AG20443 (cell line): ENCODE measurements at regions not wholly inside any gene's neighbourhood (a gene's known extent, or its start where the extent isn't known, plus 50 kb on each side); places are given as distances from the start of the nearest gene placed in this dataset.
"Not testable (repeated sequence)": the region's sequence is repeated elsewhere in the genome, so short reads cannot be mapped to it uniquely, and the experiment has no call there.

Source experiments
- DNase-seq: peaks from one replicate; pipeline ENCODE4 v3.0.0; 2012; ENCODE audit warnings: low spot score, mixed read lengths

DNA sequence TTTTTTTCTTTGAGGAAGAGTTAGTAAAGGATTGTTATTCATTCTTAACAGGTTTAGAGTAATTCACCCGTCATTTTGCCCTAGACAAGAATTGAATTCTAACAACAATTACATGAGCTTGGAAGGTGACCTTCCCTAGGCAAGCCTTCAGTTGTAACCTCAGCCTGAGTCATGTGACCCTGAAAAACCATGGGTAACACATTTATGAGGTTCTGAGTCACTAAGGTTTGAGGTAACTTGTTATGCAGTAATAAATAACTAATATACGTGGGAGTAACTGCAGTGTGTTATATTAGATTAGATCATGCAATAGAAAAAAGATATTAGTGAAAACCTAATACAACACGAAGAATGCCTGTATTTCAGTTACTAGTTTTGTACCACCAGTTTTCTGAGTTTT, 237.6 kb upstream of the NDN start:
- DNase-seq = no peak

DNA sequence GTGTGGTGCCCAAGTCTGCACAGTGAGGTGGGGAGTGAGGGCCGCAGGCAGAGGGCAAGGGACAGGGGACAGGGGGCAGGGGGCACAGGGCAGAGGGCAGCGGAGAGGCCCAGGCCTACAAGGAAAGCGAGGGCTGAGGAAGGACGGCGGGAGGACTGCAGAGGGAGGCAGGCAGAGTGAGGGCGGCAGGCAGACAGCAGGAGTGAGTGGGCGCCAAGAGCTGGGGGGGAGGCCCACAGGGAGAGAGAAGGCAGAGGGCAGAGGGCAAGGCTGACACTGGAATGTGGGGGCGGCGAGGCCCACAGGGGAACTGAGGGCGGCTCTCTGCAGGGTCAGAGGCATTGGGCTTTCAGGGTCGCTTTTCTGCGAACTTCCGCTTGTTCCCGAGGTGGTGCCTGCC, 267.8 kb upstream of the NDN start:
- DNase-seq = no peak

DNA sequence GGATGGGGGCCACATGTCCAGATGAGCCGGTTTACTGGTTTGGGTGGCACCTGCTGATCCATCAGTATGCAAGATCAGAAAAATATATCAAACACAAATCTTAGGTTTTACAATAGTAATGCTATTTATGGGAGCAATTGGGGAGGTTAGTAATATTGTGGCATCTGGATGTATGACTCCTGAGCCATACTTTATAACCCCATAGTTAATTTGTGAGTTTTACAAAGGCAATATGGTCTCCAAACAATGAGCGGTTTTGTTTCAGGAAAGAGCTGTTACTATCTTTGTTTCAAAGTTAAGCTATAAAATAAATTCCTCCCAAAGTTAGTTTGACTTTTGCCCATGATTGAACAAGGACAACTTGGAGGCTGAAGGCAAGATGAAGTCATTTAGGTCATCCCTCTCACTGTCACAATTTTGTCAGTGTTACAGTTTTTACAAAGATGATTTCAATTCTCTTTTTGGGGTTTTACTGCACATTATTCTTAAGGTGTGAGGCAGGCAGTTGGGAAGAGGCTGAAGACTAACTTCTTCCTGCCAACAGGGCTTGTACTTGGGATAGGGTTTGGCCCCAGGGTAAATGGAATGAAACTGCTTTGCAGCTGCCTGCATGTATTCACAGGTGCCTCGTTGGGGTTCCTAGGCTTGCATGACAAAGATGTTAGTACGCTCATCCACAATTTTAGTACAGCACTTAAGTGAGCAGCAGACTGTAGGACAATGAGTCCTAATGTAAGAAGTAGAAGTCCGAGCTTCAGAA, 296.6 kb upstream of the NDN start:
- DNase-seq = no peak

DNA sequence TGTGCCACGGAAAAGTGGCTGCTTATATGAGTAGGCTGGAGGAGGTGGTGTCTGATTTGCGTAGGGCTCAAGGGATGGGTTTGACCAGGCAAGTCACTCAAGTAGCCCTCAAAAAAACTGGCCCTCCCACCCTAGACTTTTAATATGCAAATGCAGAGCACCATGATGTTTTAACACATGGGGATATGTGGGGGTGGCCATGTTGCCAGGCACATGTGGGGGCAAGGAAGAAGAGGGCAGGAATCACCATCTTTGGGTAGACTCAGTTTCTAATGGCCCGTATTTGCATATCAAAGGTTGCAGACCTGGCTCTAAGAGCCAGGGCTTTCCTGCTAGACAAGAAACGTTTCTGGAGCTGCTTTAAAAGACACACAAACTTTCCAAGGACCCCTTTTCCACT, 307.2 kb upstream of the NDN start:
- DNase-seq = no peak

DNA sequence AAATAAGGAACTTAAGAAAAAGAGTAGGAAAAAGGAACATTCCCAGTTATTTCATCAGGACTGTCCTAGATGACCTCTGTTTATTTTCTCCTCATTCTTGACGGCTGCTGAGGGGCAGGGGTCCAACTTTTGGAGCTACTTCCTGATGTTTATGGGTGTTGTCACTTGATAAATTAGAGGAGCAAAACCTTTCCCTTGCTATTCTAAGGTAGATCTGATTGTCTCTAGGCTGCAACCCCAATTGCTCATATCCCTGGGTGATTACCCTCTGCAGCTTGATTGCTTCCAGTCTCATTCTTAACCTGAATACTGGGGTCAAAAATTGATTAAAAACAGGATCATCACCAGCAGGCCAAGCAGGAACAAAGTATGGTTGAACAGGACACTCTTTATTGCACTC, 311.0 kb upstream of the NDN start:
- DNase-seq = no peak

DNA sequence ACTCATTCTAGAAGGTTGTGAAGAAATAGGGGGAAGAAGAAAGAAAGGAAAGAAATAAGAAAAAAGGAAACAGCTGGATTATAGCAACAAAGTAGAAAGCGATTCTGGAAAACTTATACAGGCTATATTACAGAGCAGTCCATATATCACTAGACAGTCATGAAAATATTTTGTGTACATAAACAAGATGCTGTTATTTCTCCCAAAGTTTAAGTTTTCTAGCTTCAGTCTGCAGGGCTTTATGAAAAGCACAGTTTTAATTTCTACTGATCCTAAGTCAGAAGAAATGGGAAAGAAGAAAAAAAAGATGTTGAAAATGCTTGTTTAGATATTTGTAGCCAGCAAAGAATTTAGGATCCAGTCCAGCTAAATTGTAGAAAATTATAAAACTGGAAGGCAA, 321.4 kb upstream of the NDN start:
- no peak for DNase-seq

DNA sequence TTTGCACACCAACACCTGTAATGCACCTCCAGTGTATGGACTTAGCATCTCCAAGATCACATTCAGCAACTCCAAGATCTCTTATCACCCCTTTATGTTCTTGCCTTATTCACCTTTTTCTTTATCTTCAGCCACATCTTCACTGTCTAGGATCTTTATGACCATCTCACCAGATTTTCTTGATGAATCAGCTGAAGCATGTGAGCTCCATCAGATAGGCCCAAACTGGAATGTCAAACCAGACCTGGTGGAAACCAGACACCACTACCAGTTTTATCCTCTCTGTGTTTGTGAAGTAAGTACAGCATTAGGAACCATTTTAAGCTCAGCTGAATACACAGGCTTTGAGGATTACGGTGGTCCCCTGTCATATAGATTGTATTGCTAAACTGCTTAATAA, 330.4 kb upstream of the NDN start:
- DNase-seq = no peak

DNA sequence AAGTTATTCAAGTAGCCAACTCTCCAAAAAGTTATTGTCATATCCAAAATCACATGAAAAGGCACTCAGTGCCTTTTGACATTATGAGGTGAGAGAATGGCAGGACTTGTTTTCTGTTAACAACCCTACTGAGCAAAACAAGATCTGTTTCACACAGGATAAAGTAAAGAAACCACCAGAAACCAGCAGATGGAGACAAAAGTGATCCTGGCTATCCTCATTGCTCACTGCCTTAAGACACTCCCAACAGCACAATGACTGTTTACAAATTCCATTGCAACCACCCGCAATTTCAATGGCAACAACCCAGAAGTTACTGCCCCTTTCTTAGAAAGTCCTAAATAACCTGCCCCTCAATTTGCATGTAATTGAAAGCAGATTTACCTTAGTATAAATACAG, 352.6 kb upstream of the NDN start:
- no peak for DNase-seq

DNA sequence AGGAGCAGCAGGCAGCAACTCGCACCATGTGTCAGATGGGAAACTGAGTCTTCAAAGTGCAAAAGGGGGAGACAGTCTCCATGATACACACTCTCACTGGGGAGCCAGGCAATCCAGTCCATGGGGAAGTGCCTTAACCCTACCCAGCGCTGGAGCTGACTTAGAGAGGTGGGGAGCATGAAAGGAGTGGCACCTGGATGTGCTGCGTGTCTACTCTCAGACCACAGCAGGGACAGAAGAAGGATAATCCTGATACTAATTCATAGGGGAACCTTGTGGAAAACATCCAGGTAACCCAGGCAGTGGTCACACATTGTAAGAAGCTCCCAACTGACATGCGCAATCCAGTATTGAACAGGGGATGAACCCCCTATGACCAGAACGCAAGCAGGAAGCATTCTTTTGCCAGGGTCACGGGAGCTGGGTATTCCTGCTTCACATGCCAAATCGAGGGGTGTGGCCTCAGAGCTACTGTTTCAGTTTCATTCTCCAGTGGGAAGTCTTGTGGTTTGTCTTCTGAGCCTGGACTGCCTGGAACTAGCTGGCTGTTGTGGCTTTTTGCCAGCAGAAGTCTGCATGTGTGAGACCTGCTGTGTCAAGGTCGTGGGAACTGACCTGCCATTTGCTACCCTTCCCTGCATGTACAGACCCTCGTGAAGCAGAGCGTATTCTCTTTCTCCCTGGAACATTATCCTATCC, 367.6 kb upstream of the NDN start:
- no peak for DNase-seq

DNA sequence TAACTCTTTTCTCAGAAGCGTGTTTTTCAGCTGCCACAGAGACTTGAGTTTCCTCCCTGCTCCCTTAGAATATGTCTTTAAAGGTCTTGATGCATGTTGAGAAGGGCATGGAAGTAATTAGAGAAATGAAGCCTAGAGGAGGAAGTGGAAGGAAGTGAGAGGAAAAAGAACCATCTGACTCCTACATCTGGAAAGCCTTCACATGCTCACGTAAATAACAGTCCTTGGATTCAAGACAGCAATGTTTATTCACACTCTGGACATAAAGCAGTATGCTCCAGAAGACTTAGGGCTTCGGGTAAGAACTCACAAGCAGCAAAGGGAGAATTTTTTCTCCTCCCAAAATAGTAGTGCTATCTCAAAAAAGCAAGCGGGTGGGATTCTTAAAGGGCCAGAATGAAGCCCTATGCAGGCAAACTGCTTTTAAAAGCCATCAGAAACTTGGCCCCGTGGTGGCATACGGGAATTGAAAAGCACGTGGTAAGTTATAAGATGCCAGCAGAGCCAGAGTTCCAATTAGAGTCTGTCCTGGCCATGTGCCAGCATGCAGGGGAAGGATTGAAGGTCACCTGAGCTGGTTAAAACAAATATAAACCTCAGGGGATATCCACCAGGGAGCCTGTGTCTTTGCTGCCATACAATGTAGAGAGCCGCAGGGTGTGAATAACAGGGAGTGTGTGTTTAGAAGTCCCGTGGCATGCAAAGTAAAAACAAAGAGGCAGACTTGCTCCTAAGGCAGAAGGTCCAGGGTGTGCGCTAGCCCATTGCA, 380.8 kb upstream of the NDN start:
- no peak for DNase-seq

DNA sequence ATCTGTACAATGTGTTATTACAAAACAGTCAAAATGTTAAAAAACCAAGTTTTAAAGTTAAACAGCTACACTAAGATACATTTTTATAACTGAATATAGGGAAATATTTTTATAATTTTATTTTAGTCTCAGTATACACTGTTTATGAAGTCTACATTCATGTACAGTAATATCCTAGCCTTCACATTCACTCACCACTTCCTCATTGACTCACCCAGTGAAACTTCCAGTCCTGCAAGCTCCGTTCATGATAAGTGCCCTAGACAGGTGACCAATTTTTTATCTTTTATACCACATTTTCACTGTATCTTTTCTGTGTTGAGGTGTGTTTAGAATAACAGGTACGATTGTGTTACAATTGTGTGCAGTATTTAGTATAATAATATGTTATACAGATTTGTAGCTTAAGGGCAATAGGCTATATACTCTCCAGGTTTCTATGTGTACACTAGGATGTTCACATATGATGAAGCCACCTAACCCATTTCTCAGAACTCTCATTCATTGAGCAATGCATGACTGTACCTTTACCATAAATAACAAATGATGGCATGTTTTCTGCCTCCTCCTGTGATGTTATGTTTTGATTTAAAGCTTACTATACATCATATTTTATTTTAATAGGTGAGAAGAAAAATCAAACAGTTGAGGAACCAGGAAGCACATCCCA, 388.4 kb upstream of the NDN start:
- DNase-seq = no peak

DNA sequence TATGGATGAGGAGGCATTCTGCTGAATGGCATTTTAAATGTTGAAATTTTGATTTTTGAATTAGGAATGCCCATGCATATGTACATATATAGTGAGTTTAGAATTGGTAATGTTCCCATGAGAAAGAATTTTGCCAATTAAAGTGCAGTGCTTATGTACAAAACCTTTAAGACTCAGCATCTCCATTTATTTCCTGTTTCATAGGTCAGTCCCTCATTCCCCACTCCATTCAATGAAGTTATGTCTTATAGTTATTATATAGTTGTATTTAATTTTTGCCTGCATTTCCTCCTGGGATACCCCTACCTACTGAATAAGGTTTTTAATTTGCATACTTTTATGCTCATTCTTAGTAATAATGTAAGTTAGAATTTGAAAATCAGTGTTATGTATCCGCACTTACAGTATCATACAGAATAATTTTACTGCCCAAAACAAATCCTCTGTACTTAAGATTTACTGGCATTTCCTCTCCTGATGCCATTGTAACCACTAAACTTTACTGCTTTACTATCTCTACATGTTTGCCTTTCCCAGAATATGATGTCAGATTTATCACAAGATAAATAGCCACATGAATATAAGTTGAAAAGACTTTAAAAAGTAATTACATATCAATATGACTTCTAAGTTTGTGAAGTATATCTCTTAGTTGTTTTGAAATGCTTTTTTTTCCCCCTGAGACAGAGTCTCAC, 389.1 kb upstream of the NDN start:
- no peak for DNase-seq

DNA sequence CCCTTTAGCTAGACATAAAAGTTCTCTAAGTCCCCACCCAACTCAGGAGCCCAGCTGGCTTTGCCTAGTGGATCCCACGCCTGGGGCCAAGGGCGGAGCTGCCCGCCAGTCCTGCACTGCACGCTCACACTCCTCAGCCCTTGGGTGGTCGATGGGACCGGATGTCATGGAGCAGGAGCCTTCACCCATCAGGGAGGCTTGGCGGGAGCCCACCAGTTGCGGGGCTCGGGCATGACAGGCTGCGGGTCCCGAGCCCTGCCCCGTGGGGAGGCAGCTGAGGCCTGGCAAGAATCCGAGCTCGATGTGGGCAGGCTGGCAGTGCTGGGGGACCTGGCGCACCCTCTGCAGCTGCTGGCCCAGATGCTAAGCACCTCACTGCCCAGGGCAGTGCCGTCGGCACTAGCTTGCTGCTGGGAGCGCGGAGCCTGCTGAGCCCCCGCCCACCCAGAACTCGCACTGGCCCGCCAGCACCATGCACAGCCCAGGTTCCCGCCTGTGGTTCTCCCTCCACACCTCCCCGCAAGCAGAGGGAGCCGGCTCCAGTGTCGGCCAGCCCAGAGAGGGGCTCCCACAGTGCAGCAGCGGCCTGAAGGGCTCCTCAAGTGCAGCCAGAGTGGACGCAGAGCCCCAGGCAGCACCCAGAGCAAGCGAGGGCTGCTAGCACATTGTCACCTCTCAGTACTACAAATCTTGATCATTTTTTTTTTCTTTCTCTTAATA, 391.4 kb upstream of the NDN start:
- no peak for DNase-seq

DNA sequence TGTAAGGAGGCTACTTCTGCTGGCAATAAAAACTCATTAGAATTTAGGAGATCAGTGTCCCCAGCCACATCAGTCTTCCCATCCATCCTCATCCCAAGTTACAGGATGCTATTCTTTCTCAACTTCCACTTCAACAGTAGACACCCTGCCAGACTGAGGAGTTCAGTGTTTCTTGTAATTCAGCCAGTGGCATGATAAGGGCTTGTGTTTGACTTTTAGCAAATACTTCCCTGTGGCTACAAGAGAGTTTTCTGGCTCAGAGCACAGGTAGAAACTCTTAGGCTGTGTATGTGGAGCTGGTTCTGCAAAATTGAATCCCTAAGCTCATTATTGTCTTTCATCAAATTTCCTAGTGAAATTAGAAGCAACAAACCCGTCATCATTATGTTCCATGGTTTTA, 401.8 kb upstream of the NDN start:
- not testable (repeated sequence) for DNase-seq

DNA sequence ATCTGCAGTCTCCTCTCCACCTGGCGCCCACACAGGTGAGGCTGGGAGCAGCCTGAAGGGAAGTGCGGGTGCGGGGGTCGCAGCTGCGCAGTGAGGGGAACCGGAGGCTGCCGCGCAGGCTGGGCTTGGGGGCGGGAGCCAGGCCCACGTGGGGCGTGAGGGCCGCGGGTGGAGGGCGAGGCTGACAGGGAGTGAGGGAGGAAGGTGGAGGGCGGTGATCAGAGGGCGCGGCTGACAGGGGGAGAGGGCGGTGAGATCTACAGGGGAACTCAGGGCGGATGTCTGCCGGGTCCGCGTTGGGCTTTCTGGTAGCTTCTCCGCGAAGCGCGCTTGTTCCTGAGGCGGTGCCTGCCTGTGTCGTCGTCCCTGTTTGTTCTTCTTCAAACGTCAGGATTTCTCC, 414.4 kb upstream of the NDN start:
- DNase-seq = not testable (repeated sequence)

DNA sequence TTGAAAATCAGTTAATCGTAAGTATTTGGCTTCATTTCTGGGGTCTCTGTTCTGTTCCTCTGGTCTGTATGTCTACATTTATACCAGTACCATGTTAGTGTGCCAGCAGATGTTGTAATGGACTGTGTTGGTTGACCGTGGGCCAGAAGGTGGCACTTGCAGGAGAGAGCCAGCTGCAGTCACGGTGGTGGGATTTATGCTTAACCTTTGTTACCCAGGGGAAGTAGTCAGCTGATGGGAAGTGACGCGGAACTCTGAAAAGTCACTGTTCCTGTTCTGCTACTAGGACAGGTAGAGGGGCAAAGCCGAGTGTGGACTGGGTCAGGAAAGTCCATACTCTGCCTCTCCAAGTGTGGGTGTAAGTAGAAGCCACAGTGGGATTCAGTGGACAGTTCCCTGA, 420.4 kb upstream of the NDN start:
- not testable (repeated sequence) for DNase-seq

DNA sequence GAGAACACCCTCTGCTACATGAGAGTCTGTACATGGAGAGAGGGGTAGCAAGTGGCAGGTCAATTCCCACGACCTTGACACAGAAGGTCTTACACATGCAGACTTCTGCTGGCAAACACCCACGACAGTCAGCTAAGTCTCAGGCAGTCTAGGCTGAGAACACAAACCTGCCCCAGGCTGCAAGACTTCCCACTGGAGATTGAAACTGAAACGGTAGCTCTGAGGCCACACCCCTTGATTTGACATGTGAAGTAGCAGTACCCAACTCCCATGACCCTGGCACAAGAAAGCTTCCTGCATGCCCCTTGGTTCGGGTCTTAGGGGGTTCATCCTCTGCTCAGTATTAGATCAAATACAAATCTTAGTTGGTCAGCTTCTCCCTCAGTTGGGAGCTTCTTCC, 420.8 kb upstream of the NDN start:
- not testable (repeated sequence) for DNase-seq

DNA sequence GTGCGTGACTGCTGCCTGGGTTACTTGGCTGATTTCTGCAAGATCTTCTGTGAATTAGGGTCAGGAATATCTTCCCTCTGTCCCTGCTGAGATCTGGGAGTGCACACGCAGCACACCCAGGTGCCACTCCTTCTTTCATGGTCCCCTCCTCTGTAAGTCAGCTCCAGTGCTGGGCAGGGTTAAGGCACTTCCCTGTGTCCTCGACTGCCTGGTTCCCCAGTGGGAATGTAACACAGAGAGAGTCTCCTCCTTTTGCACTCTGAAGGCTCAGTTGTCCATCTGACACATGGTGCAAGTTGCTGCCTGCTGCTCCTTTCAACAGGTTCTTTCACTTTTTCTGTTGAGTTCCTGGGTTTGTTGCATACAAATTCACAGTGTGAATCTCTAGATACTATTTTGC, 421.2 kb upstream of the NDN start:
- not testable (repeated sequence) for DNase-seq

DNA sequence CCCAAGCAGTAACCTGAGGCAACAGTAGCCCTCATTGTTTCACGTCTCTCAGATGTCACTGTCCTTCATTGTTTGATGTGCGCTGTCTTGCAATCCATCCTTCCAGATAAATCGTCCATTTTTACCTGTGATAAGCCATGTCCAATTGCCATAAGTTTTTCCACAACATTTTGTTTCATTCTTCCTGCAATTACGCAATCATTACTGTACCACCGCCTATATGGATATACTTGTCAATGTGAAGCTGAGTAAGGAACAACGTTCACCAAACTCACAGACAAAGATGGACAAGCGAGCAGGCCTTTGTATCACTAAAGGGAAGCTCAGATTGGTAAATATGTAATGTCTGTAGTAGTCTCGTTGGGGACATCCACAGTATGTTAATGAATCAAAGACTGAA, 452.5 kb upstream of the NDN start:
- not testable (repeated sequence) for DNase-seq

DNA sequence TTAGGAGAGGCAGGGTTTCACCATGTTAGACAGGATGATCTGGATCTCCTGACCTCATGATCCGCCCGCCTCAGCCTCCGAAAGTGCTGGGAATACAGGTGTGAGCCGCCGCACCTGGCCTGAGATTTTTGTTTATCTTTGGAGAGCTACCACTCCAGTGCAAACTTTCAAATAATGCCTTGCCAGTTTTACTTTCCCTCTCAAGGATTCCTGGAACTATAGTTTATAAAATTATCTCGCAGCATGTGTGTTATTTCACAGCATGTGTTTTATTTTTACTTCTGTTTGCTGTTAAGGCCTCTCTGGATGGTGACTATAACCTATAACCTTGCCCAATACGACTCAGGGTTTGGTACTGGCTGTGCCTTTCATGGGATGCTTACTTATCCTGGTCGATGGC, 458.0 kb upstream of the NDN start:
- DNase-seq = not testable (repeated sequence)

DNA sequence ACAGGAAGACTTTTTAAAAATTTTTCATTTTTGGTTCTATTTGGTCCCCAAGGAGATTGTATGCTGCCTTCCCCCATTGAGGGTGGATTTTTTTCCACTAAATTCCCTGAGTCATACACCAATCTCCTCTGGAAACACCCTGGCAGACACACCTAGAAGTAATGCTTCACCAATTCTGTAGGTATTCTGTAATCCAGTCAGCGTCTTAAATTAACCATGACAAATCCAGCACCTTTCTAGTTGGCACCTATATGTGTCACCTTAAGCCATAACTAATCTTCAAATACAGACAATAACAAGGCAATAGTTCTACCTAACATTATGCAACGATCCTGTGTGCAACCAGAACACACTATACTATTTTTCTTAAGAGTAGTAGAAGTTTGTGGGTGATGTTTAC, 459.1 kb upstream of the NDN start:
- DNase-seq = no peak
